Heart left ventricle (tissue), 16 donors: ENCODE measurements at regions not wholly inside any gene's neighbourhood (a gene's known extent, or its start where the extent isn't known, plus 50 kb on each side); places are given as distances from the start of the nearest gene placed in this dataset.

ENCODE experiments used
- ATAC-seq, 4 donors: fragments of 200-7000 bp; cut with Tn5 transposase; one replicate each; pipeline ENCODE4 v1.9.1; 2020 to 2022; ENCODE audit warnings: moderate library complexity in 4 of 4, mild to moderate bottlenecking in 3 of 4, moderate number of reproducible peaks in 1 of 4
- DNase-seq, 5 donors: peaks; one replicate each; pipeline ENCODE4 v3.0.0-alpha.2; 2020
- H3K27ac ChIP-seq, 12 donors: fragments of 200-600 bp; sonication (generic) in 4 of 12; one replicate each; pipeline versions ENCODE4 v1.5.0 to v1.8.0; 2016 to 2022; ENCODE audit warnings: mild to moderate bottlenecking in 2 of 12
- H3K27me3 ChIP-seq, 9 donors: fragments of 200-600 bp; sonication (generic) in 2 of 9; one replicate each; pipeline versions ENCODE4 v1.5.1 to v1.8.0; 2016 to 2022; ENCODE audit warnings: mild to moderate bottlenecking in 3 of 9
- H3K36me3 ChIP-seq, 9 donors: fragments of 200-600 bp; sonication (generic) in 2 of 9; one replicate each; pipeline versions ENCODE4 v1.5.0 to v1.8.0; 2018 to 2022; ENCODE audit warnings: mild to moderate bottlenecking in 2 of 9
- H3K4me1 ChIP-seq, 12 donors: fragments of 200-600 bp; sonication (generic) in 4 of 12; one replicate each; pipeline versions ENCODE4 v1.5.0 to v1.8.0; 2016 to 2022; ENCODE audit warnings: mild to moderate bottlenecking in 3 of 12
- H3K4me3 ChIP-seq, 12 donors: fragments of 200-600 bp; sonication (generic) in 4 of 12; one replicate each; pipeline versions ENCODE4 v1.5.0 to v1.8.0; 2017 to 2022; ENCODE audit warnings: mild to moderate bottlenecking in 9 of 12, moderate library complexity in 4 of 12
- H3K9me3 ChIP-seq, 12 donors: fragments of 200-600 bp; sonication (generic) in 4 of 12; one replicate each; pipeline versions ENCODE4 v1.5.0 to v1.8.0; 2016 to 2022; ENCODE audit warnings: mild to moderate bottlenecking in 1 of 12
- POLR2A ChIP-seq, 2 donors: fragments of 450-650 bp; IDR thresholded peaks; one replicate each; pipeline ENCODE4 v1.6.1; 2017; ENCODE audit warnings: antibody characterized with exemption in 2 of 2, mild to moderate bottlenecking in 2 of 2, moderate library complexity in 2 of 2
- WGBS, 4 donors: extraction: QIAGEN DNeasy Blood & Tissue Kit in 2 of 4; methylation state at CpG; one replicate each; pipeline versions ENCODE4 v1.1.5 to v1.1.7; 2013 to 2018; 5-methylcytosine and 5-hydroxymethylcytosine counted together
- intact Hi-C, 10 donors: fragments of 100-400 bp; cut with DNase I; formaldehyde crosslinking; loops; one replicate each; pipeline versions ENCODE4 v1.11.1 to v1.14.2; 2022
- TF ChIP-seq, protein P1 (sequence below), 12 donors: fragments of 200-600 bp; sonication (generic) in 4 of 12; IDR thresholded peaks; one replicate each; pipeline versions ENCODE4 v1.5.0 to v1.8.0; 2018 to 2022; ENCODE audit warnings: antibody characterized with exemption in 12 of 12, mild to moderate bottlenecking in 5 of 12
- donor health status: ischemic (EF 13 %, LVEDD 7.1; RV severe dilation, severe dysfunction).
- donor health status: healthy with polysubstance abuse.
- donor health status: DM: no; HTN: yes; CAD: no.
- donor health status: DM: no; HTN: no; CAD: no.
- donor health status: ischemic (EF 25% LVEDD 6.9; RV normal size, moderate dysfunction).
- donor health status: ischemic (EF 25% LVEDD 5.7; RV mildly dilated, moderate dysfunction).
- donor health status: healthy.
- donor health status: DM: yes; HTN: yes; CAD: no.
- donor health status: ischemic (EF 35%, LVEDD 5.7; RV mildly dilated, moderate dysfunction).
- donor health status: nonischemic (EF 11% LVEDD 7.7; RV severe dilation, severe dysfunction).
- donor health status: DM: yes; HTN: yes; CAD: no.
- donor health status: PGD.
- donor health status: ischemic (EF 29% LVEDD 5.4; RV normal size, mild dysfunction).
- donor health status: nonischemic (EF 23%, LVEDD 6.1; RV moderate dilation, normal function).

- ATAC-seq (no peak), DNase-seq (no peak)
- intact Hi-C loops = no loop called here
- Histone ChIP-seq H3K27me3 (no peaks in the 10 kb centered on the region), H3K4me3 (no peak overlapping the region), H3K36me3 (no peaks in the 10 kb centered on the region), H3K4me1 (no peaks in the 10 kb centered on the region), H3K27ac (no peak overlapping the region), H3K9me3 (no peaks in the 10 kb centered on the region)
- WGBS, 4 donors = 64 to 86% (median 68%) methylated on average over 2 of the region's 2 CpGs
- TF ChIP-seq, protein P1, sequence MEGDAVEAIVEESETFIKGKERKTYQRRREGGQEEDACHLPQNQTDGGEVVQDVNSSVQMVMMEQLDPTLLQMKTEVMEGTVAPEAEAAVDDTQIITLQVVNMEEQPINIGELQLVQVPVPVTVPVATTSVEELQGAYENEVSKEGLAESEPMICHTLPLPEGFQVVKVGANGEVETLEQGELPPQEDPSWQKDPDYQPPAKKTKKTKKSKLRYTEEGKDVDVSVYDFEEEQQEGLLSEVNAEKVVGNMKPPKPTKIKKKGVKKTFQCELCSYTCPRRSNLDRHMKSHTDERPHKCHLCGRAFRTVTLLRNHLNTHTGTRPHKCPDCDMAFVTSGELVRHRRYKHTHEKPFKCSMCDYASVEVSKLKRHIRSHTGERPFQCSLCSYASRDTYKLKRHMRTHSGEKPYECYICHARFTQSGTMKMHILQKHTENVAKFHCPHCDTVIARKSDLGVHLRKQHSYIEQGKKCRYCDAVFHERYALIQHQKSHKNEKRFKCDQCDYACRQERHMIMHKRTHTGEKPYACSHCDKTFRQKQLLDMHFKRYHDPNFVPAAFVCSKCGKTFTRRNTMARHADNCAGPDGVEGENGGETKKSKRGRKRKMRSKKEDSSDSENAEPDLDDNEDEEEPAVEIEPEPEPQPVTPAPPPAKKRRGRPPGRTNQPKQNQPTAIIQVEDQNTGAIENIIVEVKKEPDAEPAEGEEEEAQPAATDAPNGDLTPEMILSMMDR (IDR thresholded peaks at IDR 0.05) = no peak
- TF ChIP-seq POLR2A (IDR thresholded peaks at IDR 0.05) = no peak
These were observed 164.0 kb upstream of the SNX7 start for GRCh38 chr1:98497497-98497896.

DNA sequence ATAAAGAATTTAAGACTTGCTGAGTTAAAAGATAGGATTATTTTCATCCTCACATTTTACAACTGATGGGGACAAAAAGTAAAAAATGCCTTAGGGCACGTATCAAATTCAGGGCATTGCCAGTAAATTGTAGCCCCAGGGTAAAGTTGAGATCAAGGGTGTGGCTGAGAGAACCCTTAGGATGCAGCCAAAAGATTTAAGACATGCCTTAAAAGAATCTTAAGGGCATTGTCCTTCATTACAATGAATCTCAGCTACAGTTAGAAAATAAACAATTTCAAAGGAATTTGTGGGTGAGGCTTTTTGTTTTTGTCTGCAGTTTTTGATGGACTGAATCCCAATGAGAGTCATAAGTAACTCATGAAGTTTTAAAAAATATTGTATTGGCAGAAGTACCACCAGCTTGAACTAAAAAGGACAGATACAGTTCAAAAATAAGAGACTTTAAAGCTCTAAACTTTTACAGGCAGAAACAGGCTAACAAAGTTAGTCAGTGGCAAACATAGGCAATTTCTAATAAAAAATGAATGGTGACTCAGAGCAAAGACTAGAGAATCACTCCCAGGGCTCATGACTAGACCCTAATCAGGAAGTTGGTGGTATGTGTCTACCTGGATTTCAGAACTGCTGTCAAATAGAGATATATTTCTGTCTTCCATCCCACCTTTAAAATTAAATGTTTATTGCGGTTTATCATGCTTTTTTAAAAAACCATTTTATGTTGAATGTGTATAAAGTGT, 165.1 kb upstream of the SNX7 start:
- no peaks in the 10 kb centered on the region for H3K27me3 ChIP-seq
- 80 to 88% (median 82%) methylated on average over 2 of the region's 2 CpGs for WGBS, 4 donors
- H3K9me3 ChIP-seq = no peaks in the 10 kb centered on the region
- DNase-seq (no peak), ATAC-seq (no peak)
- H3K4me1 ChIP-seq = no peaks in the 10 kb centered on the region
- no peak overlapping the region for H3K27ac ChIP-seq
- TF ChIP-seq POLR2A (IDR thresholded peaks at IDR 0.05) = no peak
- TF ChIP-seq, protein P1 (IDR thresholded peaks at IDR 0.05) = no peak
- no peak overlapping the region for H3K4me3 ChIP-seq
- H3K36me3 ChIP-seq = no peaks in the 10 kb centered on the region
- intact Hi-C loops = no loop called here

DNA sequence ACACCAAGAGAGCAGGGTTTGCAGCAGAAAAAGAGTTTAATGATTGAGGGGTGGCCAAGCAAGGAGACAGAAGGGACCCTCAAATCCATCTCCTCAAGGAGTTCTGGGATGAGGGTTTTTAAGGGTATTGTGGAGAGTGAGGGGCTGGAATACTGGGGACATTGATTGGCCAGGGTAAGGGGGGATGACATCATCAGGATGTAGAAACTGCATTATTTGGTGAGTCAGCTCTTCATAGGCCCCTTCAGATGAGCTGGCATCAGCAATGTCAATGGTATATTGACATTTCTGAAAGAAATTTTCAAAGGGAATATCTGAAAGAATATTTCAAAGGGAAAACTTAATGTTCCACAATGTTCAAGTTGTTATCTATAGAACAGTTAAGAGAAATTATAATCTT, 168.1 kb upstream of the SNX7 start:
- intact Hi-C loops = no loop called here
- DNase-seq (no peak), ATAC-seq (no peak)
- Histone ChIP-seq H3K27me3 (no peaks in the 10 kb centered on the region), H3K4me1 (no peaks in the 10 kb centered on the region), H3K4me3 (no peak overlapping the region), H3K36me3 (no peaks in the 10 kb centered on the region), H3K27ac (no peak overlapping the region), H3K9me3 (no peaks in the 10 kb centered on the region)
- TF ChIP-seq, protein P1 (IDR thresholded peaks at IDR 0.05) = no peak
- no peak for TF ChIP-seq POLR2A (IDR thresholded peaks at IDR 0.05)

DNA sequence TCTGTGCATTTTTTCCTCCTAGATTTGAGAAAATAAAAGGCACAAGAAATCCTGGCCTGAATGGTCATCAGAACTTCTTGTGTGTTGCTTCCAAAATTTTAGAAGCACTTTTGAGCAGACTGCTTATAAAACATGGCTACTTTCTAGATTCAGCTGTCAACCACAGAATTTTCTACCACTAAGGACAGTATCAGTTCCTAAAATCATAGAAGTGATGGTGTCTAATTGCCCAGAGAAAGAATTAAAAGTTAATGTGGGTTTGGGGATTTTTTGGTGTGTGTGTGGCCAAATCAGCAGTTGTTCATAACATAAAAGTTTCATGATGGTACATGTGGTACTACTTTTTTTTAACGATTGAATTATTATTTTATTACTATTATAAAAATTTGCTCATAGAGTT, 171.4 kb upstream of the SNX7 start:
- WGBS, 4 donors = 87 to 94% (median 92%) methylated on average over 1 of the region's 1 CpG
- no peak for TF ChIP-seq POLR2A (IDR thresholded peaks at IDR 0.05)
- TF ChIP-seq, protein P1 (IDR thresholded peaks at IDR 0.05) = no peak
- Histone ChIP-seq H3K27ac (no peak overlapping the region), H3K36me3 (no peaks in the 10 kb centered on the region), H3K9me3 (no peaks in the 10 kb centered on the region), H3K4me3 (no peak overlapping the region), H3K4me1 (no peaks in the 10 kb centered on the region), H3K27me3 (no peaks in the 10 kb centered on the region)
- ATAC-seq (no peak), DNase-seq (no peak)
- intact Hi-C loops = no loop called here
